Right ventricle myocardium inferior (tissue), 1 donor: ENCODE measurements at regions not wholly inside any gene's neighbourhood (a gene's known extent, or its start where the extent isn't known, plus 50 kb on each side); places are given as distances from the start of the nearest gene placed in this dataset.
"Not testable (repeated sequence)": the region's sequence is repeated elsewhere in the genome, so short reads cannot be mapped to it uniquely, and the experiment has no call there.

Experiments
- ATAC-seq: fragments of 200-7000 bp; cut with Tn5 transposase; one replicate; pipeline ENCODE4 v1.9.1; 2020; ENCODE audit warnings: mild to moderate bottlenecking, moderate library complexity
- DNase-seq: peaks from one replicate; pipeline ENCODE4 v3.0.0; 2021; ENCODE audit errors: missing footprints
- intact Hi-C: fragments of 100-400 bp; cut with DNase I; formaldehyde crosslinking; loops from one replicate; pipeline ENCODE4 v1.11.0; 2022
- donor health status: DM: no; HTN: yes; CAD: no; lungs with severe emphysema.

DNA sequence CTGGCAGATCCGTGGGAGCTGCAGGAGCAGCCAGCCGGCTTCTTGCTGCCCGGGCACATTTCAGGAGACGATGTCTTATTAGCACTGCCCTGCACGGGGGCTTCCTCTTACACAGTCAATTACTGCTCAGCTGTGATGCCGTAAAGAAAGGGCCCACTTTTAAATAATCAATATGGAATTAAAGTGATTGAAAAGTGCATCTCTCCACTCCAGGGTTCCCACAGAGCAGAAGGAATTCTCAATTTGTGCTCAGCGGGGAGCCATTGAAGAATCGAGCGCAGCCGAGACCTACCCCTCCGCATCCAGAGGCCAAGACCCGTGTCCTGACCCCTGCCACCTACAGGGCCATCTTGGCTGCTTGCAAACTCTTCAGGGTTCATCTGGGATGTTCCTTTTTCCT lies 399.4 kb upstream of the C16orf82 start:
- ATAC-seq (no peak), DNase-seq (no peak)
- intact Hi-C loops = no loop called here

DNA sequence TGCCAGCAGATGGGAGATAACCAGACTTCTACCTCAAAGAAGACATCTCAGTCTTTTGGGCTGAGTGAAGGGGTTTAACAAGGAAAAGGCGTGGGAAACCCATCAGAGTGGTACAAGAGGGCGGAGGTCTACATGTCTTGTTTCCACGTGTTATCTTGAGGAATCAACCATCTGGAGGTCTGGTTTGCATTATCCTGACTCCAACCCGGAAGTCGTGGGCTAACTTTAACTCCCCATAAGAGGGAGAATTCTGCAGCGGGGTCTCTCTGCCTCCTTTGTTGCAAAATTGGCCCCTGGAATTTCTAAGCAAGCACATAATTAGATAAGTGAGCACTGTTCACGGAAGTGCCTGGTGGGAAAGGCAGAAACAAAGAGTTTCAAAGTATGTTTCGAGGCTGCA lies 398.7 kb upstream of the C16orf82 start:
- DNase-seq (no peak), ATAC-seq (no peak)
- intact Hi-C loops = no loop called here

GRCh38 chr16:26672206-26672605 lies 394.5 kb upstream of the C16orf82 start:
- no peak for DNase-seq
- no peak for ATAC-seq
- intact Hi-C loops = no loop called here

GRCh38 chr16:26673011-26673410 lies 393.7 kb upstream of the C16orf82 start:
- intact Hi-C loops = no loop called here
- DNase-seq (no peak), ATAC-seq (no peak)

DNA sequence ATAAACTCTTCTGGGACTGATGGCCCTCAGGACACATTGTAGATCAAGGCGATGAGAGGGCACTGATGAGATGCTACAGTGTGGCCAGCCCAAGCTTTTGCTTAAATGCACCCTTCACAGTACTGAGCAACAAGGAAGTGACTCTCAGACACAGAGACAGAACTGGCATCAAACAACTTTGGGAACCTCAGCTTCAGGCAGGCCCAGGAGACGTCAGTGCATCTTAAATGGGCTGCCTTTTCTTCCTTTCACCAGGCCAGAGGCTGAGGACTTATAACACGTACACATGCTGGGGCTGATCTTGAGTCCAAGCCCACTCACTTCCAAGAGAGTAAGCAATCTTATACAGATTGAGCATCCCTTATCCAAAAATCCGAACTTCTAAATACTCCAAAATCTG lies 386.1 kb upstream of the C16orf82 start:
- ATAC-seq (no peak), DNase-seq (no peak)
- intact Hi-C loops = no loop called here

- intact Hi-C loops = no loop called here
- ATAC-seq (no peak), DNase-seq (no peak)
Observed at GRCh38 chr16:26688105-26688504, 378.6 kb upstream of the C16orf82 start.

DNA sequence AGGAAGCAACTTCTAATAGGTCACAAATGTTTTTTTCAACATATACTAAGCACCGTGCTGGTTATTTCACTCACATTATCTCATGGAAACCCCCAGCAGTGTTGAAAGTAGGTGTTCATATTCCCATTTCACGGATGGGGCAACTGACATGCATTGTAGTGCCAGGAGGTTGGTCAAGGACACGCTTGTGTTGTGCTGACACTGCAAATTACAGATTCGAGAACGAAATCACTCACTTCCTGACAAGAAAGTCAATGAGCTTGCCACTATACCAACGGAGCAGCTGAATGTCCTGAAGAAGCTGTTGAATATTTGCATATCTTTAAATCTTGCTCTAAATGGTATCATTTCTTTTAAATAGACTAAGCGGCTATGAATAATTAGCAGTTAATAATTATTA lies 378.0 kb upstream of the C16orf82 start:
- ATAC-seq (no peak), DNase-seq (no peak)
- intact Hi-C loops = no loop called here

- intact Hi-C loops = no loop called here
- DNase-seq = no peak
- no peak for ATAC-seq
Observed at GRCh38 chr16:26692658-26693057, 374.1 kb upstream of the C16orf82 start.

DNA sequence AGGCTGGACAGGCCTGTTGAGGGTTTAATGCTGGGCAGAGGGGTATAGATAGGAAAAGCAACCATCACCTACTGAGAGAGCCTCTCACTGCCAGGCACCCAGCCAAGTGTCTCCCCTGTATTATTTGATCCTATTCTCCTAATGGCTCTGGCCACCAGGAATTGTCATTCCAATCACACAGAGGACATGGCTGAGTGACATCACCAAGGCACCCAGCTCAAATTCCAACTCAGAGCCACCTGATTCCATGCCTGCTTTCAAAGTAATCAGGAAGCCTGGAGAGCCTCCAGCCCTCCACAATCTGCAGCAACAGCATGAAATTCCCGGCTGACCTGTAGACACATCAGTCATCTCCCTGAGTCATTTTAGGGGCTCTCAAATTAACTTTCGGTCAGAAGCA lies 368.9 kb upstream of the C16orf82 start:
- ATAC-seq (no peak), DNase-seq (no peak)
- intact Hi-C loops = no loop called here

DNA sequence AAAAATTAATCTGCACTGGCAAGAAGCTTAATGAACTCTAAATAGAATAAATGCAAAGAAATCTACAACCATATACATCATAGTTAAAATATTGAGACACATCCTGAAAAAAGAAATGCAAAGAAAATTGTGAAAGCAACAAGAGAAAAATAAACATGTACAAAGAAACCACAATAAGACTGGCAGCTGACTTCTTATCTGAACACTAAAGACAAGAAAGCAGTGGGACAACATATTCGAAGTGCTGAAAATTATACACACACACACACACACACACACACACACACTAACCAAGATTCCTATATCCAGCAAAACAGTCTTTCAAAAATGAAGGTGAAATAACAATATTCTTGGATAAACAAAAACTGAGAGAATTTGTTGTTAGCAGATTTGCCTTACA lies 366.5 kb upstream of the C16orf82 start:
- DNase-seq (no peak), ATAC-seq (no peak)
- intact Hi-C loops = no loop called here

DNA sequence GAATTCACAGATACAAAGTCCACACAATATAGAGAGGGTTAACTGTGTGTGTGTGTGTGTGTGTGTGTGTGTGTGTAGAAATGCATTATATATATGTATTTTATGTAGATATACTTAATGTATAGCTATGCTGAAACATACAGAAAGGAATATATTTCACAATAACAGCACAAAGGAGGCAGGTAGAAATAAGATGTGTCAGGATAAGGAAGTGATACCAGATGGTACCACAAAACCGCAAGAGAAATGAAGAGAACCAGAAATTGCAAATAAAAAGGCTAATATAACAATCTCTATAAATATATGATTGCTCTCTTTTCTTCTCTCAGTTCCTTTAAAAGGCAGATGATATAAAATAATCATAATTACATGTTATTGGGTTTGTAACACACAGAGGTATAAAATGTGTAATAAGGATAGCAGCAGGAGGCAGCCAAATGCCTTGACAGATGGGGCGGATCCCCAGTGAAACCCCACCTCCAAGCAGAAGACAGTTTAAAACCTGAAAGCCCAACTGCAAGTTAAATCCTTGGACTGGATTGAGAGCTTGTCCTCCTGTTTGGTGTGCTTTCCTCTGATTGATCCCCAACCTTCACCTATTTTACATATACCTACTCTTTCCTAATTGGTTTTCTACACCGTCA lies 365.4 kb upstream of the C16orf82 start:
- ATAC-seq = no peak
- intact Hi-C loops = no loop called here
- no peak for DNase-seq

- no peak for ATAC-seq
Observed at GRCh38 chr16:26705346-26705745, 361.4 kb upstream of the C16orf82 start.

GRCh38 chr16:26708428-26708827 lies 358.3 kb upstream of the C16orf82 start:
- intact Hi-C loops = no loop called here
- ATAC-seq (no peak), DNase-seq (no peak)

More at GRCh38 chr16:26705346-26705745, 361.4 kb upstream of the C16orf82 start:
- intact Hi-C loops = no loop called here
- DNase-seq = no peak

DNA sequence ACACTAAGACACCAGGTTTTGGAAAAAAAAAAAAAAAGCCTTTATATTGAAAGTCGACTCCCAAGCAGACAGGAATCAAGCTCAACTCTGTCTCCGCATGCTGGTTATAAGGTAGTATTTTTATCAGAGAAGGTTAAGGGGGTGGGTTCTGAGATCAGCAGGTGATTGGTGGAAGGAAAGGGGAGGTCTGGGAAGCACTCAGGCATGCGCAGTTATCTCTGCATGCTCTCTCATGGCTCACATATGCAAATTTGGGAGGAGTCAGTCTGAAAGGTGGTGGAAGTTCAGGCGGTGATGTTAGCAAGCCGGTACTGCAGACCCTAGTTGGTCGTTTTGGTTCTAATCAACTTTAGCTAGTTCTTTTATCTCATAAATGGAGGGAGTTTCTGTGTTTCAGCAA lies 357.6 kb upstream of the C16orf82 start:
- intact Hi-C loops = no loop called here
- DNase-seq (no peak), ATAC-seq (no peak)

GRCh38 chr16:26709754-26710153 lies 357.0 kb upstream of the C16orf82 start:
- DNase-seq (no peak), ATAC-seq (no peak)
- intact Hi-C loops = no loop called here

DNA sequence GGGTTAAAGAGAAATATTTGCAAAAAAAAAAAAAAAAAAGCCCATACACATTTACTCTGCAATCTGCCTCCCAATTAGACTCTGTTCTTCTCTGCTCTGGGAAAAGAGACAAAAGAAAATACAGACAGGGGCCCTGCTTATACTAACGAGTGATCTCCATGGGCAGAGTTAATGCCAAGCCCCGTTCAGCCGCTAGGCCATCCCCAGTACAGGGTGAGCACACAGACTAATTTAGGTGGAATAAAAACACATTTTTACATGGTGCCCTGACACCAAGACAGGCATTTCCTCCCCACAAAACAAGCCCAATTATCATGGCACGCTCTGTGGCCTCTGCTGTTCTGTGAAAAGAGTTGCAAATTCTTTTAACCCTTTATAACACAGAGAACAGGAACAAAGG lies 356.3 kb upstream of the C16orf82 start:
- DNase-seq (no peak), ATAC-seq (no peak)
- intact Hi-C loops = no loop called here

- intact Hi-C loops = no loop called here
- DNase-seq (no peak), ATAC-seq (no peak)
Observed at GRCh38 chr16:26712876-26713275, 353.9 kb upstream of the C16orf82 start.

DNA sequence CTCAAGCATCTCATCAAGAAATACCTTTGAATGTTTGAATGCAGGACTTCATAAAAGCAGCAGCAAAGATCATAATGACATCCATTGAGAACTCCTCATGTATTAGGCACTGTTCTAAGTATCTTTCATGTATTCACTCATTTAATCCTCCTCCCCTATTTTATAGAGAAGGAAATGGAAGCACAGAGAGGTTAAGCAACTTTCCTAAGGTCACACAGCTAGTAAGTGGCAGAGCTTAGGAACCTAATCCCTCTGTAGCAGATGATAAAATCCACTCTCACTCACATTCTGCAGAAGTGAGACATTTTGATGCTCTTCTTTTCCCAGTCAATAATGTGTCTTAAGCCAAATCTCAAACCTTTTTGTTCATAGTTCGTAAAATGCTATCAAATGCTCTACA lies 350.8 kb upstream of the C16orf82 start:
- ATAC-seq (no peak), DNase-seq (no peak)
- intact Hi-C loops = no loop called here

- DNase-seq = no peak
- intact Hi-C loops = no loop called here
- no peak for ATAC-seq
Observed at GRCh38 chr16:26717826-26718225, 348.9 kb upstream of the C16orf82 start.

DNA sequence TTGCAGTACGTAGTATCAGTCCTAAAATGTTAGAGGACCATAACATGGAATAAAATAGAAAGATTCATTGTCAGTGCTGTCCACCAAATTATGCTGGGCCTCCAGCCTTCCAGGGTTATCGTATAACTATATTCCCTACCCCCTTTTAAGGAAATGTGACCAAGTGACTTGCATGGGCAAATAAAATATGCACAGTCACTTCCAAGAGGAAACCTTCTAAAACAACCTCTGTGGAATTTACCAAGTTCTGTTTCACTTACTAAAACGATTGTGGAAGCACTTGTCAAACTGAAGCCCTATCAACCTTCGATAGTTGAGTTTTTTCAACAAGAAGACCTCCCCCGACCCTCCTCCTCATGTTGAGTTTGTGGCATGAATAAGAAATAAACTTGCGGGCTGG lies 345.4 kb upstream of the C16orf82 start:
- intact Hi-C loops = no loop called here
- no peak for ATAC-seq
- DNase-seq = no peak

- intact Hi-C loops, DNase-seq, ATAC-seq: not testable (repeated sequence)
Observed at GRCh38 chr16:26721957-26722356, 344.8 kb upstream of the C16orf82 start.
